Neural crest cell (in vitro differentiated cells): ENCODE measurements at regions not wholly inside any gene's neighbourhood (a gene's known extent, or its start where the extent isn't known, plus 50 kb on each side); places are given as distances from the start of the nearest gene placed in this dataset.

Source experiments
- DNase-seq: peaks from one replicate; pipeline ENCODE4 v3.0.0; 2021; ENCODE audit warnings: low read depth, mixed read lengths, low spot score
- H3K27ac Mint-ChIP-seq: one replicate; pipeline ENCODE4 v1.8.0; 2021; ENCODE audit warnings: mild to moderate bottlenecking, mixed read lengths; ENCODE audit not compliant: unreplicated experiment
- H3K27me3 Mint-ChIP-seq: 2 replicates; pipeline ENCODE4 v1.8.0; 2021; ENCODE audit warnings: low read depth, mild to moderate bottlenecking, mixed read lengths
- H3K36me3 Mint-ChIP-seq: 2 replicates; pipeline ENCODE4 v1.8.0; 2021; ENCODE audit warnings: low read depth, mild to moderate bottlenecking, mixed read lengths
- H3K4me1 Mint-ChIP-seq: 2 replicates; pipeline ENCODE4 v1.8.0; 2021; ENCODE audit warnings: mixed read lengths
- H3K4me3 Mint-ChIP-seq: one replicate; pipeline ENCODE4 v1.8.0; 2021; ENCODE audit warnings: mild to moderate bottlenecking, mixed read lengths
- H3K9me3 Mint-ChIP-seq: 2 replicates; pipeline ENCODE4 v1.8.0; 2021; ENCODE audit warnings: mixed read lengths
- CTCF ChIP-seq: fragments of 200-600 bp; sonication (generic); conservative IDR thresholded peaks from 2 replicates; pipeline ENCODE4 v1.5.0; 2021; ENCODE audit warnings: antibody characterized with exemption, mild to moderate bottlenecking

- Mint-ChIP-seq H3K9me3 (peaks cover 26% of the 10 kb centered on the region), H3K4me3 (no peak overlapping the region), H3K27me3 (no peaks in the 10 kb centered on the region), H3K4me1 (no peaks in the 10 kb centered on the region), H3K36me3 (peaks cover 15% of the 10 kb centered on the region), H3K27ac (no peak overlapping the region)
- no peak for TF ChIP-seq CTCF
- no peak for DNase-seq
Measured at GRCh38 chr5:87836696-87837095, 424.0 kb upstream of the CCNH start.

- H3K9me3 Mint-ChIP-seq: peaks cover 21% of the 10 kb centered on the region
- no peaks in the 10 kb centered on the region for H3K27me3 Mint-ChIP-seq
- no peak overlapping the region for H3K27ac Mint-ChIP-seq
- no peak for TF ChIP-seq CTCF
- H3K4me3 Mint-ChIP-seq: no peak overlapping the region
- peaks cover 10% of the 10 kb centered on the region for H3K36me3 Mint-ChIP-seq
- no peak for DNase-seq
- no peaks in the 10 kb centered on the region for H3K4me1 Mint-ChIP-seq
Measured at GRCh38 chr5:87831499-87831898, 418.8 kb upstream of the CCNH start.

GRCh38 chr5:87829217-87829551 lies 416.5 kb upstream of the CCNH start:
- peaks cover 15% of the 10 kb centered on the region for H3K9me3 Mint-ChIP-seq
- no peak overlapping the region for H3K4me3 Mint-ChIP-seq
- TF ChIP-seq CTCF: no peak
- H3K27ac Mint-ChIP-seq: no peak overlapping the region
- no peaks in the 10 kb centered on the region for H3K27me3 Mint-ChIP-seq
- peaks cover 4% of the 10 kb centered on the region for H3K4me1 Mint-ChIP-seq
- H3K36me3 Mint-ChIP-seq: peaks cover 10% of the 10 kb centered on the region
- no peak for DNase-seq

- Mint-ChIP-seq H3K4me1 (peaks cover 4% of the 10 kb centered on the region), H3K27ac (no peak overlapping the region), H3K27me3 (no peaks in the 10 kb centered on the region), H3K36me3 (peaks cover 6% of the 10 kb centered on the region), H3K4me3 (no peak overlapping the region), H3K9me3 (peaks cover 15% of the 10 kb centered on the region)
- no peak for TF ChIP-seq CTCF
- DNase-seq: no peak
Measured at GRCh38 chr5:87828545-87829216, 416.0 kb upstream of the CCNH start.

- Mint-ChIP-seq H3K27me3 (no peaks in the 10 kb centered on the region), H3K4me3 (no peak overlapping the region), H3K9me3 (peaks cover 10% of the 10 kb centered on the region), H3K4me1 (peaks cover 4% of the 10 kb centered on the region), H3K36me3 (peaks cover 3% of the 10 kb centered on the region), H3K27ac (no peak overlapping the region)
- TF ChIP-seq CTCF: no peak
- DNase-seq: no peak
Measured at GRCh38 chr5:87827539-87827938, 414.8 kb upstream of the CCNH start.

GRCh38 chr5:87826507-87826906 lies 413.8 kb upstream of the CCNH start:
- Mint-ChIP-seq H3K27me3 (no peaks in the 10 kb centered on the region), H3K36me3 (peaks cover 2% of the 10 kb centered on the region), H3K4me1 (peaks cover 4% of the 10 kb centered on the region), H3K9me3 (peaks cover 4% of the 10 kb centered on the region), H3K4me3 (no peak overlapping the region), H3K27ac (no peak overlapping the region)
- no peak for TF ChIP-seq CTCF
- DNase-seq: no peak
